ENCODE measurements at regions not wholly inside any gene's neighbourhood (a gene's known extent, or its start where the extent isn't known, plus 50 kb on each side); places are given as distances from the start of the nearest gene placed in this dataset.

DNA sequence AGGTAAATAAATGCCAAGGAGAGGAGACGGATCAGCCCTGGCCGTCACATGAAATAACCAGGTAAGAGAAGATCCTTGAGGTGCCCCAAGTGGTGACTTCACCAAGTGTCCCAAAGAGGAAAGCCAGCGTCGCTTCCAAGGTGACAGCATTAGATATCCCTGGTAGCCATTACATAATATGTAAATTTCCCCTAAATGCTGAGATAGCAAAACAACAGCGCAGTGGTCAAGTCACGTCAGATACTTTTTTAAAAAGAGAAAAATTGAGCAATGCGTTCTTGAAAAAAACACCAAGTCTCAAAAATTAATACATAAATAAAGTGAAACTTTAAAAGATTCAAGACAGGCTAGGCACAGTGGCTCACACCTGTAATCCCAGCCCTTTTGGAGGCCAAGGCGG is 100.2 kb downstream of the HTR5A start:
- FAIRE-seq (no peak), DNase-seq (ENCODE audit: low read depth, low spot score) (no peak)
- no peak overlapping the region for H3K4me2 ChIP-seq (ENCODE audit: insufficient read depth, low read length)
- no peaks in the 10 kb centered on the region for H3K79me2 ChIP-seq (ENCODE audit: control insufficient read depth, insufficient read depth, low read length)
- BruUV-seq (replicated peaks), result no TSS peak
- H3K9ac ChIP-seq (replicated peaks; ENCODE audit: extremely low read depth, insufficient read depth, low read length), result no peak overlapping the region
- H3K27ac ChIP-seq (ENCODE audit: insufficient read depth, low read depth, low read length), result no peak overlapping the region
- H3K9me1 ChIP-seq (replicated peaks; ENCODE audit: control insufficient read depth, extremely low read depth, insufficient read depth, low read length), result no peaks in the 10 kb centered on the region
- POLR2A ChIA-PET, result no interaction called here
- intact Hi-C loops (cut with micrococcal nuclease) (no loop called here), dilution Hi-C loops (cut with MboI; ENCODE audit: extremely low pct_ligation_motif_present, low sequenced_read_pairs) (no loop called here)
- CTCF ChIA-PET, result no interaction called here
- no peaks in the 10 kb centered on the region for H3K36me3 ChIP-seq (ENCODE audit: control insufficient read depth in 2 of 2, extremely low read depth in 1 of 2, insufficient read depth in 2 of 2, low read length in 2 of 2)
- H3K4me3 ChIP-seq (replicated peaks in 1 of 3; ENCODE audit: insufficient read depth in 1 of 3, low read depth in 1 of 3, low read length in 3 of 3), result no peak overlapping the region
- H3K4me1 ChIP-seq (ENCODE audit: control insufficient read depth, extremely low read depth, insufficient read depth, low read length), result no peaks in the 10 kb centered on the region
- H2AFZ ChIP-seq (ENCODE audit: low read depth, low read length), result no peak overlapping the region
- H4K20me1 ChIP-seq (replicated peaks; ENCODE audit: control insufficient read depth, extremely low read depth, insufficient read depth, low read length), result no peaks in the 10 kb centered on the region
- TF ChIP-seq FOS (IDR thresholded peaks at IDR 0.05; ENCODE audit: borderline replicate concordance, insufficient read depth, low read length) (no peak), JUN (IDR thresholded peaks at IDR 0.05; ENCODE audit: borderline replicate concordance, insufficient read depth, insufficient read length, low read depth) (no peak), MYC (IDR thresholded peaks at IDR 0.05; ENCODE audit: low read depth, low read length) (no peak), POLR2AphosphoS5 (IDR thresholded peaks at IDR 0.05; ENCODE audit: insufficient read depth, low read depth, low read length) (no peak), GATA2 (IDR thresholded peaks at IDR 0.05; ENCODE audit: insufficient read depth, insufficient read length, low read depth, low read length) (no peak), POLR2A (IDR thresholded peaks at IDR 0.05; ENCODE audit: low read depth, low read length) (no peak), EZH2 (IDR thresholded peaks at IDR 0.05; ENCODE audit: borderline replicate concordance, low read depth, low read length, severe bottlenecking) (no peak)
- TF ChIP-seq, protein P1, sequence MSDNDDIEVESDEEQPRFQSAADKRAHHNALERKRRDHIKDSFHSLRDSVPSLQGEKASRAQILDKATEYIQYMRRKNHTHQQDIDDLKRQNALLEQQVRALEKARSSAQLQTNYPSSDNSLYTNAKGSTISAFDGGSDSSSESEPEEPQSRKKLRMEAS (IDR thresholded peaks at IDR 0.05; ENCODE audit: insufficient read depth, insufficient read length), result no peak
- TF ChIP-seq, protein P2, sequence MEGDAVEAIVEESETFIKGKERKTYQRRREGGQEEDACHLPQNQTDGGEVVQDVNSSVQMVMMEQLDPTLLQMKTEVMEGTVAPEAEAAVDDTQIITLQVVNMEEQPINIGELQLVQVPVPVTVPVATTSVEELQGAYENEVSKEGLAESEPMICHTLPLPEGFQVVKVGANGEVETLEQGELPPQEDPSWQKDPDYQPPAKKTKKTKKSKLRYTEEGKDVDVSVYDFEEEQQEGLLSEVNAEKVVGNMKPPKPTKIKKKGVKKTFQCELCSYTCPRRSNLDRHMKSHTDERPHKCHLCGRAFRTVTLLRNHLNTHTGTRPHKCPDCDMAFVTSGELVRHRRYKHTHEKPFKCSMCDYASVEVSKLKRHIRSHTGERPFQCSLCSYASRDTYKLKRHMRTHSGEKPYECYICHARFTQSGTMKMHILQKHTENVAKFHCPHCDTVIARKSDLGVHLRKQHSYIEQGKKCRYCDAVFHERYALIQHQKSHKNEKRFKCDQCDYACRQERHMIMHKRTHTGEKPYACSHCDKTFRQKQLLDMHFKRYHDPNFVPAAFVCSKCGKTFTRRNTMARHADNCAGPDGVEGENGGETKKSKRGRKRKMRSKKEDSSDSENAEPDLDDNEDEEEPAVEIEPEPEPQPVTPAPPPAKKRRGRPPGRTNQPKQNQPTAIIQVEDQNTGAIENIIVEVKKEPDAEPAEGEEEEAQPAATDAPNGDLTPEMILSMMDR (IDR thresholded peaks at IDR 0.05; ENCODE audit: extremely low read depth in 1 of 2, insufficient read depth in 1 of 2, low read depth in 1 of 2, low read length in 2 of 2), result no peak
- H3K9me3 ChIP-seq (replicated peaks; ENCODE audit: control insufficient read depth, insufficient read depth, low read length), result no peaks in the 10 kb centered on the region
- H3K27me3 ChIP-seq (ENCODE audit: control insufficient read depth in 2 of 2, insufficient read depth in 2 of 2, low read length in 2 of 2), result no peaks in the 10 kb centered on the region
